ELR (cell line): ENCODE measurements at regions not wholly inside any gene's neighbourhood (a gene's known extent, or its start where the extent isn't known, plus 50 kb on each side); places are given as distances from the start of the nearest gene placed in this dataset.
"Not testable (repeated sequence)": the region's sequence is repeated elsewhere in the genome, so short reads cannot be mapped to it uniquely, and the experiment has no call there.

ENCODE experiments used
- DNase-seq: peaks from one replicate; pipeline ENCODE4 v3.0.0-alpha.2; 2015; ENCODE audit warnings: low read depth

DNA sequence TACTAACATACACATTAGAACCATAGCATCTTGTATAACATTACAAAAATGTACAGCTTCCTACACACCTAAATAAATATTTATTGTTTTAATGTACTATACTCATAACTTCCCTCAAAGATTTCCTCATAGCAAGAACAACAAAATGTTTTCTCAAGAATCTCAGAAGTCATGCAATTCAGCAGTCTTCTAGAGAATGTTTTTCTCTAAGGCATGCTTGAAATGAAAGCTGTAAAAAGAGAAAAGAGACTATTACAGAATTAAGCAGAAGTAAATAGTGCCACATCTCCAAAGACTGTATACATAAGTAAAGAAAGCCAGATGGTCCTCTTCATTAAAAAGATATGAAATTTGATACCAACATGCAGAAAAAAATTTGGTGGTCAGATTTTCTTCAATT lies 672.2 kb downstream of the EPM2A start:
- no peak for DNase-seq

DNA sequence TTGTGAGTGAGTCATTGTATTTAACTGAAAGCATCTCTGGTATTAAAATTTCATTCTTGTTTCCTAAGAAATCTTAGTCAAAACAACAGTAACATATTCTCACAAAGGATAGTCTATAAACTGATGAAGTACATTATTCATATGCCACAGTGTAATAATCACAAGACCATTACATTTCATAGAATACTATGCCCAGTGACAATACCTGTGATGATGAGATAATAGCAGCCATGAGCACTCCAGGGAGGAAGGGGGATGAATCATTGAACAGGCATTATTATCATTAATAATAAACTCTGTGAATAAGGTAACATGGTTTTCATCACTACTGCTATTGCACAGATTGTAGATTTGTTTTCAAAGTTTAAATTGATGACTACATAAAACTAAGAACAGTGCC lies 667.9 kb downstream of the EPM2A start:
- peak; percentile 67 for DNase-seq

DNA sequence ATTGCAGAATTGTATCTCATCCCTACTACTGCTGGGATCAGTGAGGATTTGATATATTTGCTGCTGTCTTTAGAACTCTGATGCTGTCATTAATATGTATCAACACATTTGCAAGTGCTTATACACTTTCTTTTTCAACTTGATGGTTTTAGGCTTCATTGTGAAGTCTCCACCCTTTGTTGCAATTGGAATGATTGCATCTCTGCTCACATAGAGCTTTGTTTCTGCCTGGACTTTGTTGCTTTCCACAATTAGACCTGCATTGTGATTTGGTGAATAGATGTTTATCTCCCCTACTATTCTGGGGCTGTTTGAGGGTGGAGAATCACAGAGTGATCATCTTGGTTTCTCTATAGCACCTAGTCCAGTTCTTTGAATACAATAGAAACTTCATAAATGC lies 666.7 kb downstream of the EPM2A start:
- no peak for DNase-seq

DNA sequence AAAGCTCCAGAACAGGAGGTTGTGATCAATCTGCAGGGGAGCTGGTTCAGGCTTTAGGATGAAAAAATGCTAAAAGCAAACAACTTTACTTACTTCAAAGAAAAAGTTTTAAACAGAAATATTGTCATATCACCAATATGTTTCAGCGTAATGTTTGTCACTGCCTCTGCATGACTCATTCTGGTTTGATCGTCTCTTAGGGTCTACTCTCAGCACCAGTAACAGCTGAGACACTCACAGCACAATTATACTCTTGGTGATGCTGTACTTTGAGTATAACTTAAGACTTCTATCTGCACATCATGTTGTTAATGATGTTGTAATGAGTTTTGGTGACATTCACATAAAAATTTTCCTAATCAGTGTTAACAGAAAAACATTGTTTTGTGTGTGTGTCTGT lies 665.4 kb downstream of the EPM2A start:
- DNase-seq = peak; percentile 78

DNA sequence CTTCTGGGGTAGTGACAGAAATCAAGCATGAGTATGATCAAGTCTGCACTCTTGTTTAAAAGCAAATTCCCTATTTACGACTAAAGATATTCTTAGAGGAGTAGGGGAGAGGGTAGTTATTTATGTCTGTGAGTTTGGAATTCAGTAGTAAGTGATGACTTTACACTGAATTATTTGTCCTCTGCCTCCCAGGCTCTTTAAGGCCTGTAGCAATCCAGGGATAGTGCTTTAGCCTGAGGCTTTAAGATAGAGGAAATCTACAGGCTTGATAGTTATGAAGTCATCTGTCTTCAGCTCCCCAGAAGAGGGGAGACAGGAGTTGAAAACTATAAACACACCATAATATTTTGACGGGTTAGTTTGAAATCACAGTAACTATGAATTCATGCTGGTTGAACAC lies 664.5 kb downstream of the EPM2A start:
- peak; percentile 96 for DNase-seq

DNA sequence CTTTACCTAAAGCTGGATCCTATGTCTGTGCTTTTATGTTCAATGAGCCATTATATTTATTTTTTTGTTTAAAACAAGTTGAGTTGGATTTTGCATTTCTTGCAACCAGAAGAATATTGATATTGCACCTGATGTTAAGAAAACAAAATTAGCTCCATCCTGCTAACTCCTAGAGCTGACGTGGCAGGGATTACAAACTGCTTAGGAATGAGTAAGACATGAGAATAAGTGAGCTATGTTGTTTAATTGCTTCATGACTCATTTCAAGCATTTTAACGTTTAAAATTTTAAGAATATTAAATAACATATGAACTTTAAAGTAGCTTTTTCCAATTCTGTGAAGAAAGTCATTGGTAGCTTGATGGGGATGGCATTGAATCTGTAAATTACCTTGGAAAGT lies 663.5 kb downstream of the EPM2A start:
- DNase-seq = peak; percentile 94

DNA sequence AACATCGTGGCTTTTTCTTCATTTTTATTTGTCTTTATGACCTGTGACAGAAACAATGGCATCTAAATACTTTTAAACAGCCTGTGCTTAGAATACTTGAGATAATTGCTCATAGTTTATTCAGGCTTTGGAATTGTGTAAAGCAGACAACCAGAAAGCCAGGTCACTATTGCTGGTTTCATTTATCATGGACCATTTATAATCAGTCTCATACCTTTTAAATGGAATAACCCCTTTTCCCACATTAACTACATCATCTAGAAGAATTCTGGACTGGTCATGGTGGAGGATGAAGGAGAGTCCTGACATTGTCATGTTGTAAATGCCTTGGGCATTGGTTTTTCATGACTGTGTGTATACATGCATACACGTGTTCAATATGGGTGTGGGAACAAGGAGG lies 661.5 kb downstream of the EPM2A start:
- no peak for DNase-seq

DNA sequence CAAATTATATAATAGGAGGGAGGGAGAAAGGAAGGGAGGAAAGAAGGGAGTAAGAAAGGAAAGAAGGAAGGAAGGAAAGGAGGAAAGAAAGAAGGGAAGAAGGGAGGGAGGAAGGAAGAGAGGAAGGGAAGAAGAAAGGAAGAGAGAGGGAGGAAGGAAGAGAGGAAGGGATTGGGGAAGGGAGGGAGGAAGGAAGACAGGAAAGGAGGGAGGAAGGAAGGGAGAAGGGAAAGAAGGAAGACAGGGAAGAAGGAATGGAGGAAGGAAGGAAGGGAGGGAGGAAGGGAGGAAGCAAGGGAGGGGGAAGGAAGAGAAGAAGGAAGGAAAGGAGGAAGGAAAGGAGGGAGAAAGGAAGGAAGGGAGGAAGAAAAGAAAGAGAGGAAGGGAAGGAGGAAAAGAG lies 660.5 kb downstream of the EPM2A start:
- DNase-seq = no peak

DNA sequence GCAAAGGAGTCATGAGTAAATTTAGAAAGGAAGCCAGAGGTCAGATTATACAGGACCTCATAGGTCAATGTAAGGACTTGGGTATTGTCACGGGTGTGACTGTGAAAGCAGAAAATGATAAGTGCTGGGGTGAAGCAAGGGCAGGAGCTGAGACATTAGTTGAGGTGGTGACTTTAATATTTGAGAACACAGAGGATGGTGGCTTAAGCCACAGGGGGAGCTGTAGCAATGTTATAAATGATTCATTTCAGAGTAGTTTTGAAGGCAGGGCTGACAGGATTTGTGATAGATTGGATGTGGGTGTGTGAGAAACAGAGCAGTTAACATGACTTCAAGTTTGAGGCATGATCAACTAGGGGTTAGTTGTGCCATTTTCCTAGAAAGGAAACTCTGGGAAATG lies 659.9 kb downstream of the EPM2A start:
- no peak for DNase-seq

DNA sequence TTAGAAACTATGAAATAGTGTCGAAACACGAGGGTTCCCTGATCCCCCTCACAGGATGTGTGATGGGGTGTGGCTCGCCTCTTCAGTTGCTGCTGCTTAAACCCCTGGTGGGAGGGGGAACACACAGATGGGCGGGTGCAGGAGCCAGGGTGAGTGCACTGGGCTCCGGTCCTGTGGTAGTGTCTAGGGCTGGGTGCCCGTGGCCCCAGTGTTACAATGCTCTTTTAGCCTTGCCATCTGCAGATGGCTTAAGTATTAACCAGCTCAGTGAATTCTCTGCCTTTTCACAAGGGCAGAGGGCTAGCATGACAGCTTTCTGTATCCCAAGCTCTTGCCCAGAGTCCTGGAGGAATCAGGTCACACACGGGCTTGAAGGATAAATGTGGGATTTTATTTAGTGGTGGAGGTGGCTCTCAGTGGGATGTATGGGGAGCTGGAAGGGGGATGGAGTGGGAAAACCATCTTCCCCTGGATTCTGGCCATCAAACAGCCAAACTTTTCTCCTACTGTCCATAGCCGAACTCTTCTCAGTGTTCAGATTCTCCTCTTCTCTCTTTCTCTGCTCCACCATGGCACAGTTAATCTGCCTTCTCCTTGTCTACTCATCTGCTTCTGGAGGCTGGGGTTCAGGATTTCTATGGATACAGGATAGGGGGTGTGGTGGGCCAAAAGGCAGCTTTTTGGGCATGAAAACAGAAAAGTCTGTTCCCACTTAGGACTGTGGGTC lies 659.0 kb downstream of the EPM2A start:
- DNase-seq = no peak

DNA sequence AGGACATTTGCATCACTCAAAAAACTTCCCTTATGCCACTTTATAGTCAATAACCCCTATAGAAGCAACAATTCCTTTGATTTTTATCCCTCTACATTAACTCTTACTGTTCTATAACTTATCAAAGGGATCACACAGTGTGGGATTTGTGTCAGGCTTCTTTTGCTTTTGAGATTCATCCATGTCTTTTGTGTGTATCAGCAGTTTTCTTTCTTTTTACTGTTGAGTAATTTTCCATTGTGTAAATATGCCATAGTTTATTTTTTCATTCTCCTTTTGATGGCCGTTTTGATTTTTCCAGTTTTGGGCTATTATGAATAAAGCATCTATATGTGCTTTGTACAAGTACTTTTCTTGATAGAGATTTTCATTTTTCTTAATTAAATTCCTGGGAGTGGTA lies 657.9 kb downstream of the EPM2A start:
- no peak for DNase-seq

DNA sequence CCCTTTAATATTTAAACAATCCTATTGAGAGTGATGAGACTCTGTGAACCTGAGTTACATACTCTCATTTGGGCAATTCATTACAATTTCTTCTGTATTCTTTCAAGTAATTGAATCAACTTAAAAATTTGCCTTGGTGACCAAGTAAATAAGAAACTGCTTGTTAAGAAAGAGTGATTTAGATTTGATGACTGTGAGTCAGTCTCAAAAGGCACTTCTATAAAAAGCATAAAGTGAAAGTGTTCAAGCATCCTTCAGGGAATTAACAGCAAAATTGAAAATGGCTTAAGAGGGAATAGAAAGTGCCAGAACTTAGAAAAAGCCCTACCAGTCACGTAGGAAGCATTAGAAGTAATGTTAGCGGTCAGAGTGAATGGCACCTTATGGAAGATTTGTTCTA lies 654.7 kb downstream of the EPM2A start:
- DNase-seq = no peak

DNA sequence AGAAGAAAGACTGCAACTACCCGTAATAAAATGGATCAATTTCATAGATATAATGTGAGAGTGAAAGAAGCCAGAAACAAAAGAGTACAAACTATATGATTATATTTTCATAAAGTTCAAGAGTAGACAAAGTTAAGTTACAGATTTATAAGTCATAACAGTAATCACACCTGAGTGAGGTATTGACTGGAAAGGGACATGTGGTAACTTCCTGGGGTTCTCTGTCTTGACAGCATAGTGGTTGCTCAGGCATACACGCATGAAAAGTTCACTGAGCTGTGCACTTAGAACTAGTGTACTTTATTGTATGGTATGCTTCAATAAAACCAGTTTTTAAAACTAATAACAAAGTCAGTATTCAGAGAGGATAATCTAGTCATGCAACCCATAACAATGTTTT lies 653.6 kb downstream of the EPM2A start:
- DNase-seq = no peak

DNA sequence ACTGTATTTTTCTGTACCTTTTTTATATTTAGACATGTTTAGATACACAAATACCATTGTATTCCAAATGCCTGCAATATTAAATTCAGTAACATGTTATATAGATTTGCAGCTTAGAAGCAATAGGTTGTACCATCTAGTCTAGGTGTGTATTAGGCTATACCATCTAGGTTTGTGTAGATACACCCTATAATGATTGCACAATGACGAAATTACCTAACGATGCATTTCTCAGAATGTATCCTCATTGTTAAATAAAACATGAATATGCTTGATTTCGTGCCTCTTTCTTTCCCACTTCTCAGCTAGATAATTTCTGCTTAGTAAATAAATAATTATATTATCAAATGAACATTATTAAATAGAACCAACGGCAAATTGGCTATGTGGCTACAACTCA lies 653.0 kb downstream of the EPM2A start:
- no peak for DNase-seq

DNA sequence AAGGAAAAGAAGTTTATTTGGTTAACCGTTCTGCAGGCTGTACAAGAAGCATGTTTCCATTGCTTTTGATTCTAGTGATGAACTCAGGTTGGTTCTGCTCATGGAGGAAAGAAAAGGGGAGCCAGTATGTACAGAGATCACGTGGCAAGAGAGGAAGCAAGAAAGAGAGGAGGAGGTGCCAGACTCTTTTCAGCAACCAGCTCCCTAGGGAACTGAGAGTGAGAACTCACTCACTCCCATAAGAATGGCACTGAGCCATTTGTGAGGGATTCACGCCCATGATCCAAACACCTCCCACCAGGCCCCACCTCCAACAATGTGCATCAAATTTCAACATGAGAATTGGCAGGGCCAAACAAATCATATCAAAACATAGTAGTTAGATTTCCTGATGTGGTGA lies 649.1 kb downstream of the EPM2A start:
- DNase-seq = no peak

DNA sequence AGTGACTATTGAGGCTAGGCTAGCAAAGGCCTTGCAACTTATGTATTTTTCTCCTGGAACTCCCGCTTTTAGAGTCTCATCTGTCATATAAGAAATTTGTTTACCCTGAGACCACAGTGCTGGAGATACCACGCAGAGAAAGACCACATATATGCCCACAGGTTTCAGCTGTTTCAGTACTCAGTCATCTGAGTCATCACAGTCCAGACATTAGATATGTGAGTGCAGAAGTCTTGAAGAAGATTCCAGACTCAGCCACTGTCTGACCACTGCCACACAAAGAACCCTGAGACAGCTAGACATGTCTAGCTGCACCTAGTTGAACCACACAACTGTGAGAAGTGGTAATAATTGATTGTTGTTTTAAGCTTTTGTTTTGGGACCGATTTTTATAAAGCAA lies 648.3 kb downstream of the EPM2A start:
- DNase-seq = peak; percentile 15

DNA sequence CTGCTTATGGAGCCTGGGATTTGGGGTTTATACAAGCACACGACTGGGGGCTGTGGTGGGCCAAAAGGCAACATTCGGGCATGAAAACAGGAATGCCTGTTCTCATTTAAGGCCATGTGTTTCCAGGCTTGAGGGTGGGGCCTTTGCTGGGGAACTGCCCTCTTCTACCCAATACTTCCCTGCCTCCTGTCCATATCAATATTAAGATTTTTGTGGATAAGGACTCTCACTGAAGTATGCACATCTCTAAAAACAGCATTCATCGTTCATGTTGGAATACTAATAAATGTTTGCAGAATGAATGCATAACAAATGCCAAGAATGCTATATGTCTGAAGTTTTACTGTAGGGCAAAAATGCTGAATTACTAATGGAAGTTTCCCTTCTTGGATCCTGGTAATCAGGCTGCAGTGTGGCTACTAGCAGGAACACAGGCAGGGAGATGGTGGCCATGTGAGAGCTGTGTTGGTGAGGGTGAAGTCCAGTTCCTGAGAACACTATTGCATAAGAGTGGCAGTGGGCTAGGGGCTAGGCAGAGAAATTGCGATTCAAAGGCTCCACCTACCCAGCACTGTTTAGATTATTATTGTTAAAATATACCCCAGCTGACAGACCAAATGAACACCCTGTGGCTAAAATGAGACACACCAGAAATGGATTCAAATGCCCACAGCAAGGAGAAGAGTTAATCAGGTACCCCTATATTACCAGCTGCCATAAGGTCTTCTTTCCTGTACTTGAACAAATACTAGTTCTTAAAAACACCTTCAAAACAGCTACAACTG lies 644.3 kb downstream of the EPM2A start:
- no peak for DNase-seq

DNA sequence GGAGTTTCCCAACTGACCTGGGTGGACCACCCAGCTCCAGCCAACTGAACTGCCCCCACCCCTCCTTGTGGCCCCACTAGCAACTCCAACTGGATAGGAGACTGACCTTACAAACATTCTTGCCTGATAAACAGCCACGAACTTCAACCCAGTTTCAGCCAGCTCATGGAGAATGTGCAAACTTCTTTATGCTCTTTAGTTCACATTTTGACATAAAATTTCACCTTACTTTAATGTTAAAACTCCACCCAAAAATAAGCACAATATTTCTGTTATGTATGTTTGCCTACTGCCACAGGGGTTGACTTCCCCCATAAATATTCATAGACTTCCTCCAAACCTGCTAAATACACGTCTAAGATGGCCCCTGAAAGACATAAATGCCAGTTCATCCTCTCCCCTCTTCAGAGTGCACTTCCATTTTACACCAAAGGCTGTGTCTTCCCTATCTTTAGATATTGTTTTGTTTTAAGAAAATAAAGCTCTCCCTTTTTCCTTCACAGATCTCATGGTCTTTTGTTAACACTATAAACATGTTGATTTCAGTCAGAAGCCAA lies 643.7 kb downstream of the EPM2A start:
- no peak for DNase-seq

DNA sequence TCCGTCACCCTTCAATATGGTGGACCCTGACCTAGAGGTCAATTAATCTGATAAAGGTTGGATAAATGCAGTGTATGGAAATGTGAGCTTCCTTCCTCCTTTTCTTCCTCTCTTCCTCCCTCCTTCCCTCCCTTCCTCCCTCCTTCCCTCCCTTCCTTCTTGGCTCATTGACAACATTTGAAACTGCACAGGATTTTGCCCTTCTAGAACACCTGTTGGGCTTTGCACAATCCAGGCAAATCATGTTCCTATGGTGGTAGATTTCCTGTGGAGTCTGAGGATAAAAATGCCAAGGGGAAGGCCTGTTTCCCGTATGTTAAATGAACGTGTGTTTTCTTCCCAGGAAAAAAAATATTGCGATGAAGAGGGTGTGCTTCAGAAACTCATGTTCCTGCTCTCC lies 642.8 kb downstream of the EPM2A start:
- DNase-seq = no peak

DNA sequence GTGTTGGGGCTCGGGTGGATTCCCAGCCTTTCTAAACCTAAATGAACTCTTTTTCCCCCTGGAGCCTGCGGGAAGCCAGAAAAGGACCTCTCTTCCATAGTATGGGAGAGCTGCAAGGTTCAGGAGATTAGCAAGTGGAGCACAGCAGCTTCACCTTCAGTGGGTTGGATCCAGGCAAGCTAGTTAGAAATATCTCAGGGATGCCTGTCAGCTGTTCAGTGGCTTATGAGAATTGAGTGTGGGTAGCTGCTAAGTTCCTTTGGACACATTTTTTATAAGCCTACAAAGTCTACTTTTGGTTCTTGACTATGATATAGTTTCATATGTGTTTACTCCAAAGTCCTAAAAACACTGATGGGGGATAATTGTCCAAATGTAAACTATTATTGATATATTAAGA lies 642.1 kb downstream of the EPM2A start:
- DNase-seq = no peak

DNA sequence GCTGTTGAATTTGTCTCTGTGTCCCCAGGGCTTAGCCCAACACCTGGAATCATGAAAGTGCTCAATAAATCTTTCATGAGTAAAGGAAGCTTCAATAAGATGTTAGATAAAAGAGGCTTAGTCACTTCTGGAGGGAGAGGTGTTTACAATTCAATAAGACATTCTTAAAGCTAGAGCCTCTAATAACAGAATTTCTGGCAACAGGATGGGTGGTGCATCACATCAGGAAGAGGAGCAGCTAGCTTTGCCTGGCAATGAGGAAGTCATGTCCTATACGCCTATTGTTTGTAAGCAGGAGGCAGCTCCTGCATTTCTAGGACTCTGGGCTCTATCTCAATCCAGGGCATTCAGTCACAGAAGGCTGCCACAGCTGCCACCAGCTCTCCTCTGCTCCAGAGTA lies 638.5 kb downstream of the EPM2A start:
- DNase-seq = no peak

DNA sequence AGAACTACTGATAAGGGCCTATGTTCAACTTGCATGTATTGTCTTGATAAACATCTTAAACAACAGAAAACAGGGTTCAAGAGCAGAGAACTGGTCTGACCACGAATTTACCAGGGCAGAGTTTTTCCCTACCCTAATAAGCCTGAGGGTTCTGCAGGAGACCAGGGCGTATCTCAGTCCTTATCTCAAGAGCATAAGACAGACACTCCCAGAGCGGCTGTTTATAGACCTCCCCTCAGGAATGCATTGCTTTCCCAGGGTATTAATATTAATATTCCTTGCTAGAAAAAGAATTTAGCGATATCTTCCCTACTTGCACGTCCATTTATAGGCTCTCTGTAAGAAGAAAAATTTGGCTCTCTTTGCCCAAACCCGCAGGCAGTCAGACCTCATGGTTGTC lies 637.2 kb downstream of the EPM2A start:
- not testable (repeated sequence) for DNase-seq

DNA sequence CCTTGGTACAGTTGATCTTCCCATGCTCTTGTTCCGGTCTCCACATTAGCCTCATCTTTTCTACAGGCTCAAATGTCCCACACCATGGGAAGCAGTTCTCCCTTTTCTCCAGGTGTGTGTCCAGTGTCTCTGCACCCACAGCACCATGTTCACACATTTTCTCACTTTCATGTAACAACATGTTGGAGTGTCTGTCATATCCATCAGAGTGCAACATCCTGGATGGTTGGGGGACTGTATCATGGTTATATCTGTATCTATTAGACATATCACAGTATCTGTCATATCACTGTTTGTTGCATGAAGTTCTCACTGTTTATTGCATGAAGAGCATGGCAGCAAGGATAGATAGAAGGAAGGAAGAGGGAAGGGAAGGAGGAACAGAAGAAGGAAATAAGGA lies 635.6 kb downstream of the EPM2A start:
- DNase-seq = no peak

DNA sequence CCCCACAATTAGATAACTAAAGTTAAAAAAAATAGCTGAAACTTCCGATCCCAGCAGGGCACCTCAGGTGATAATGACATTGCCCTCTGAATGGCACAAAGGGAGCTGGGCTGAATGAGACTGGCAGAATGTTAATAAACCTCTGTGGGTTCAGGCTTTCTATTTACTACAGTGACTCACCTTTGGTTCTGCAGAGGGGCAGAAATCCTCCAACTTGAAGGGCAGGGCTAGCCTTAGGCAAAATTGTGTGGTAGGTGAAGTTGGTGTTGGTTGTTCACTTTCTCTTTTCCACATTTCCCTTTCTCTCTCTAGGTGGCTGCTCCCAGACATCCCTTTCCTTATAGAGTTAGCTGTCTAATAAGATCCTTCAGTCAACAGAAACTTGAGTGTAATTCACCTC lies 625.2 kb downstream of the EPM2A start:
- peak; percentile 33 for DNase-seq
